Activated T-cell treated with anti-CD3 and anti-CD28 coated beads for 4 hours (primary cell): ENCODE measurements at regions not wholly inside any gene's neighbourhood (a gene's known extent, or its start where the extent isn't known, plus 50 kb on each side); places are given as distances from the start of the nearest gene placed in this dataset.

ENCODE experiments used
- DNase-seq: peaks from one replicate; pipeline ENCODE4 v3.0.0-alpha.2; 2020

DNA sequence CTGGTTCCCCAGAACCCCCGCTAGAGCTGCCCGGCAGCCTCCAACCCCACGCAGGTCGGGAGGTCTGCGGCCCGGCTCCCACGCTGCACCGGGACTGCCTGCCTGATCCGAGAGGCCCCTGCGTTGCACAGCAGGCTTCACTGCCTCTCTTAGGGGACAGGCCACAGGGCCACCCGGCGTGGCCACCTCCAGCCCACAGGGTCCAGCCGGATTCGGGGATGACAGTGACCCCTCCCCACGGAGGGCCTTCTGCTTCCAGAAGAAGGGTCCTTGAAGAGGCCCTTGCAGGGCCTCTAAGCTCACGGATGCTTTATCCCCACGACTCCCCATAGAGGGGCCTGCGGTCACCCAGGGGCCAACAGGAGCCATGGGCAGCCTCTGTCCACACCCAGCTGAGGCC lies 66.1 kb upstream of the PPP1R26 start:
- DNase-seq, result no peak

DNA sequence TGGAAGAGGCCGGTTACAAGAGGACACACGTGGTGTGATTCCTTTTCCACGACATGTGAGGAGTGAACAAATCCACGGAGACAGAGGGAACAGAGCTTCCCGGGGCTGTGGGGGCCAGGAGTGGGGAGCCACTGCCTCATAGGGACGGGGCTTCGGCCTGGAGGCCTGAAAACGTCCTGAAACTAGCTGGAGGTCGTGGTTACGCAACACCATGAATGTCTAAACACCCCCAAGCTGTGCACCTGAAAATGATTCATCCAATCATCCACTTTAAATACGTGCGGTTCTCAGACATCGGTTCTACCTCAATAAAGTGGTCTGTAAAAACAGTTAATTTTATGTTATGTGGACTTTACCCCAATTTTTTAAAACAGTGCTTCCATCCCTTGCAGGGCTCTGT lies 65.3 kb upstream of the PPP1R26 start:
- no peak for DNase-seq

DNA sequence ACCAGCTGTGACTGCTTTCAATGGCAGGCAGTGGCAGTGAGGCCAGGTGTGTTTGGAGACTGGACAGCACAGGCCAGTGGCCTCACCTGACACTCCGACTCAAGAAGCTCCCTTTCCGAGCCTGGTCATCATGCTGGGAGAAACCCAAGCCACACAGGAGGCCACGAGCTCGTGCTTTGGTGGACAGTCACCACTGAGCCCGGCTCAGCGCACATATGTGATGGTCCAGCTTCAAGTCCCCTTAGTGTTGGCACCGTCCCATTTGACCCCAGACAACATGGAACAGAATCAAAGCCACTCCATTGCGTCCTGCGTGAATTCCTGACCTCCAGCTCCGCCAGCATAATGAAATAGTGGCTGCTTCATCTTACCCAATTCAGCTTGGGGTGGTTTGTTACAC lies 64.0 kb upstream of the PPP1R26 start:
- no peak for DNase-seq

DNA sequence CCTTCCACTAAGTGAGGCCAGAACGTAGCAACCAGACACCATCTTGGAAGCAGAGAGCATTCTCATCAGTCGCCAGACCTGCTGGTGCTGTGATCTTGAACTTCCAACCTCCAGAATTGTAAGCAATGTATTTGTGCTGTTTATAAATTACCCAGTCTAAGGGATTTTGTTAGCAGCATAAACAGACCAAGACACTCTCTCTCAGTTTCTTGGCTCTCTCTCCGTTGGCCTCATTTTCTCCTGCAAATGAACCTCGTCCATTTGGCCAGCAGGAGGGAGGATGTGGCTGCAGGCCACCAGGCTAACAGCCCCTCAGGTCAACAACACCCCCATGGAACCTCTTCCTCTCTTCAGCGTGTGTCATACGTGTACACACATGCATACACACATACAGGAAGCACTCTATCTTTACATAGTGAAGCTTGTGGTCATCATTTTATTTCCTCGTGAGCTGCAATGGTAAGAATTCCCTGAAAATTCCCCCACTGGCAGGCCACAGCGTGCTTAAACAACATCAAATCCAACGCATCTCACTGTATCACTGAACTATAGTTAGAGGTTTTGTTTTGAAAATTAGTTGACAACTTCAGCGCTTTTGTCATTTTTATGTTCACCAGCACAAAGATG lies 62.8 kb upstream of the PPP1R26 start:
- DNase-seq, result no peak

DNA sequence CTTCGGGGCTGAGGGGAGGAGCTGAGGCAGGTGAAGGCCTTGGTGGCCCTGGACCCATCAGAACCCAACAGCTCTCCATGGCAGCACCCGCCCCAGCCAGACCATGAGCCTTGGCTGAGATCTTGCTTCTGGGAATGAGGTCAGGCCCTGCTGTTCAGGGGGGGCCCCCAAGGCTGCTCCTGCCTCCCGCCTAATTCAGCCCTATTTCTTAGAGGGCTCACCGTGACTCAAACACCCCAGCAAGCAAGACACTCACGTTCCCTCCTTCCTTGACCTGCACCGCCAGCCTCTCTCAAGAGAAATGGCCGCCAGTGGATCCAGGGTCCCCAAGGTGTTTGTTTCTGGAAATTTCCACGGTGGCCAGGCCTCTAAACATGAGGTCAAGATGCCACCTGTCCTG lies 61.4 kb upstream of the PPP1R26 start:
- DNase-seq, result no peak

DNA sequence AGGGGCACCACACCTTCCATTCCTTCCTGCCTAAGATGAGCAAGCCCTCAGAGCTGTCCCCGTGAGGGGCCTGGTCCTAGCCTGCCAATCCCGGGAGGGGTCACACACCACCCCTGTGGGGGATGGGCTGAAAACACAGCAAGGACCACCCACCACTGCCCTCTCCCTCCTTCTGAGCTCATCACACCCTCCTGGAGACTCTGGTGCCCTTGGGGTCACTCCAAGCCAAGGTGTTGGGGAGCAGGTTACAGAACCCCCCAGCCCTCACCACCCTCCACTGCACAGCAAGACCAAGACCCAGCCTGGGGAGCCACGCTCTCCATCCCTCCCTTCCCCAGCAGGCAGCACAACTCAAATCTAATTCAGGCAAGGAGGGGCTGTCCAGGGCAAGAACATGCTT lies 60.5 kb upstream of the PPP1R26 start:
- no peak for DNase-seq

DNA sequence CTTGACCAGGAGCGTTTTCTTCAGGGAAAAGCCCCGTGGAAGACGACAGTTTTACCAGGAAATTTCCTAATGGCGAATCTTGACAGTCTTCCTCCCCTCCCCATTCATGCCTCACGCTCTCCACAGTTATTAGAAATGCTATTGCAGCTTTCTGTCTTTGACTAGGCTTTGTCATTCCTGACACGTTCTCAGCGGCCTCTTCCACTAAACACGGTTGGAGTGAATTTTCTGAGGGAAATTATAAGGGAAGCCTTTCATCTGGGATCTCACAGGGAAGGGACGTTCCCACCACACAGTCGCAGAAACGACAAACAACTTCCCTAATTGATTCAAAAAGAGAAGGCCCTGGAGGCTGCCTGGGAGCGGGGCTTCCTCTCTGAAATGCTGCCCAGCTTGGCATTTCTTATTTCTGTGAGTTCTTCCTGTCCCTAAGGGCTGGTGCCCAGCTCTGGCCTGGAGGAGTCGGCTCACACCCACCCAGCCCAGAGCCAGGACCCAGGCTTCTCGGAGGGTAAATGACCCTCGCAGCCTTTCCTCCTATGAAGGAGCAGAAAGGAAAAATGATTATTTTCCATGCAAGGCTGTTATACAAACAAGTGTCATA lies 57.1 kb upstream of the PPP1R26 start:
- DNase-seq, result no peak

DNA sequence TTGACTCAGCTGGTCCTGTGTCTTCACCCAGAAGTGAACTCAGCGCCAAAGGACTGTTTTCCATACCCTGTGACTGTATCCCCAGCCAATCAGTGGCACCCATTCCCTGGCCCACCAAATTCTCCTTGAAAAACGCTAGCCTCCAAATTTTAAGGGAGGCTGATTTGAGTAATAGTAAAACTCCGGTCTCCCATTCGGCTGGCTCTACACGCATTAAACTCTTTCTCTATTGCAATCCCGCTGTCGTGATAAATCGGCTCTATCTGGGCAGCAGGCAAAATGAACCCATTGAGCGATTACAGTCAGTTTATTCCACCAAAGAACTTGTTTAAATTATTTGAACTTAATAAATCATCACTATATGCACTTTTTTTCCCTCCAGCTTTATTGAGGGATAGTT lies 55.9 kb upstream of the PPP1R26 start:
- DNase-seq, result no peak
